LNCaP clone FGC (cell line): ENCODE measurements at regions not wholly inside any gene's neighbourhood (a gene's known extent, or its start where the extent isn't known, plus 50 kb on each side); places are given as distances from the start of the nearest gene placed in this dataset.

Source experiments
- DNase-seq: peaks from one replicate; pipeline ENCODE4 v3.0.0-alpha.2; 2011; ENCODE audit warnings: low read depth
- H3K4me3 ChIP-seq: 2 replicates; pipeline ENCODE4 v1.5.1; 2011; ENCODE audit warnings: mild to moderate bottlenecking, low read depth, low read length, control low read depth
- CTCF ChIP-seq: IDR thresholded peaks from 2 replicates; pipeline ENCODE4 v1.5.1; 2012; ENCODE audit warnings: mild to moderate bottlenecking; ENCODE audit not compliant: control insufficient read depth, insufficient read depth; ENCODE audit errors: extremely low read depth

DNA sequence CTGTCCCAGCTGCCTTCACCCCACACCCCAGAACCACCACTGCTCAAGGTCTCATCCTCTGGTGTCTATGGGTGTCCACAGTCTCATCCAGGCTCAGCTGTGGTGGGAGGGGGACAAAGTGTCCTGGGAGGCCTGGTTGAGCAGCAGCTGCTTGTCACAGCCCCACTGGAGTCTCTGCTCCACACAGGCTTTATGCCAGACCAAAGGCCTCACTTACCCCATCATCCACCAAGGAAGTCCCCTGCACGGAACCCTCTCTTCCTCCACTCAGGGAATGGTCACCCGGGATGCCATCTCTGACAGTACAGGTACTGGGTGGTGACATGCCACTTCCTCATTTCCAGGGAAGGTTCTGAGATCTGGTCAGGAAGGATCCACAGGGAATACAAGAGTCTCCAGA is 925.4 kb upstream of the ZNF722 start:
- H3K4me3 ChIP-seq, result no peak overlapping the region
- no peak for TF ChIP-seq CTCF
- DNase-seq, result no peak

DNA sequence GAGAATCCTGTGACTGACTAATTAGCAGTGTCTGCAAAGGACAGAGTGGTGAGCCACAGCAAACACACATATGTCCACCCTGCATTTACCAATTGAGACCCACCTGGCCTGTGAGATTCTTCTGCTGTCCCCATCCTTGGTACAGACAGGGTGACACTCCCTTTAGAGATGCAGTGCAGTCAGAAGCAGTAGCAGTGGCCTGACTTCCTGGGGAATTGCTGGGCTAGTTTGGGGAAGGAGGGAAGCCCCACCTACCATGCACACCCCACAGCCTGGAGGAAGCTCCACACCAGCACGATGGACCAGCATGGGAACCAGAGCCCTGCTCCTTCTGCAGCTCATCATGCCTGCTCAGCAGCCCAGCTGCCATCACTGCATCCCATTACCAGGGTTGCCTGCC is 924.9 kb upstream of the ZNF722 start:
- DNase-seq, result no peak
- no peak overlapping the region for H3K4me3 ChIP-seq
- no peak for TF ChIP-seq CTCF

DNA sequence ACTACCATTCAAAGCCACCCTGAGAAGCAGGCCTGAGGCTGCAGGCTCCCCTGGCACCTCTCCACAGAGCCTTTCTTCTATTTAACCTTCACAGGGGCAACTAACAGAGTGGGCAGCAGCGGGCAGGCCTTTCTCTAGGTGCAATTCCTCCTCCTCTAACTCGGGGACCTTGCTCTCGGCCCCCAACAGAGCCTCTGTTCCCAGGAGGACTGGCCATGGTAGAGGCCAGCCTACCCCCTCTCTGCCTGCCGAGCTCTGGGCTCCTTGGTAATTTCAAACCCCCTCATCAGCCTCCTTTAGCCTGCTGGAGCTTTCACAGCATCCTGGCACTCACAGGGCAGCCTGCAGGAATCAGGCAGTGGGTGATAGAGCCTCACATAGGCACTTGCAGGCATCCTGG is 920.8 kb upstream of the ZNF722 start:
- no peak for TF ChIP-seq CTCF
- no peak for DNase-seq

GRCh38 chr7:63080406-63080805 is 918.2 kb upstream of the ZNF722 start:
- H3K4me3 ChIP-seq, result no peak overlapping the region
- no peak for DNase-seq
- no peak for TF ChIP-seq CTCF

More for the DNA sequence above, 920.8 kb upstream of the ZNF722 start:
- H3K4me3 ChIP-seq, result no peak overlapping the region

GRCh38 chr7:63080831-63081230 is 917.8 kb upstream of the ZNF722 start:
- DNase-seq, result no peak
- no peak for TF ChIP-seq CTCF
- H3K4me3 ChIP-seq, result no peak overlapping the region

GRCh38 chr7:63087575-63088190 is 911.0 kb upstream of the ZNF722 start:
- no peak for DNase-seq
- no peak for TF ChIP-seq CTCF
- no peak overlapping the region for H3K4me3 ChIP-seq

DNA sequence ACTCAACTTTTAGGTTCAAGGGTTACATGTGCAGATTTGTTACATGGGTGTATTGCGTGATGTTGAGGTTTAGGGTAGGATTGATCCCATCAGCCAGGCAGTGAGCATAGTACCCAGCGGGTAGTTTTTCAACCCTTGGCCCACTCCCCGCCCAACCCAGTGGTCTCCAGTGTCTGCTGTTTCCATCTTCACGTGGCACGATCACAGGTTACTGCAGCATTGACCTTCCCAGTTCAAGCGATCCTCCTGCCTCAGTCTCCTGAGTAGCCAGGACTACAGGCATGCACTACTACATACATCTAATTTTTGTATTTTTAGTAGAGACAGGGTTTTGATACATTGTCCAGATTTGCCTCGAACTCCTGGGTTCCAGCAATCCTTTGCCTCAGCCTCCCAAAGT is 905.7 kb upstream of the ZNF722 start:
- no peak for TF ChIP-seq CTCF
- H3K4me3 ChIP-seq, result no peak overlapping the region
- DNase-seq, result no peak
